GM12873 (cell line): ENCODE measurements at regions not wholly inside any gene's neighbourhood (a gene's known extent, or its start where the extent isn't known, plus 50 kb on each side); places are given as distances from the start of the nearest gene placed in this dataset.

Experiments
- CTCF ChIP-seq: IDR thresholded peaks from 2 replicates; pipeline ENCODE4 v1.5.1; 2012; ENCODE audit warnings: low read depth, mild to moderate bottlenecking, moderate library complexity, low read length, control low read depth; ENCODE audit not compliant: insufficient read depth; ENCODE audit errors: missing control alignments

DNA sequence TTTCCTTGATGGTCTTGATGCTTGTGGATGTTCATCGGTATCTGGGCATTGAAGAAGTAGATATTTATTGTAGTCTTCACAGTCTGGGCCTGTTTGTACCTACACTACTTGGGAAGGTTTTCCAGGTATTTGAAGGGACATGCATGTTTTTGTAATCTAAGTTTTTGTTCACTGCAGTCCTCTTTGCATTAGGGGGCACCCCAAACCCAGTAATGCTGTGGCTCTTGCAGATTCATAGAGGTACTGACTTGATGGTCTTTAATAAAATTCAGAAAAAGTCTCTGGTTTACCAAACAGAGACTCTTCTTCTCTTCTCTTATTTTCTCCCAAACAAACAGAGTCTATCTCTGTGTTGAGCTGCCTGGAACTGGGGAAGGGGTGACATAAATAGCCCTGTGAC lies 150.9 kb upstream of the SLC16A7 start:
- TF ChIP-seq CTCF = peak; percentile 37

DNA sequence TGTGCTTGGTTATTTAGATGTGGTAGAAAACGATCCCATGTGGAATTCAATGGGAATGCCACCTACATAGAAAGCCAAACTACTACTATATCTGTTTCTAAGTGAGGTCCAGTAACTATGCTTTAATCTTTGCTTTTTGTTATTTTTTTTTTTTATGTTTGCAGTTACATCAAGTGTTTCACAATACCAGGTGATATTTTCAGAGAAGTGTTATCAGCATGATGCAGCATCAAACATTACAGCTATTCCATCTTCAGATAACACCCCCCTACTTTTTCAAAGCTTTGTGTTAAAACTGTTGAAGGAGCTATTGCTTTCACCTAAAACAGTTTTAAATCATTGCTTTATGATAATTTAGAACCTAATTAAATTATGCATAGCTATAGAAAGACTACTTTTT lies 163.8 kb upstream of the SLC16A7 start:
- no peak for TF ChIP-seq CTCF

GRCh38 chr12:59431266-59431665 lies 164.6 kb upstream of the SLC16A7 start:
- peak; percentile 2 for TF ChIP-seq CTCF

- TF ChIP-seq CTCF = no peak
These were observed 166.1 kb upstream of the SLC16A7 start for GRCh38 chr12:59429766-59430165.

- no peak for TF ChIP-seq CTCF
These were observed 170.0 kb upstream of the SLC16A7 start for GRCh38 chr12:59425798-59426197.

- no peak for TF ChIP-seq CTCF
These were observed 181.8 kb upstream of the SLC16A7 start for GRCh38 chr12:59414051-59414450.

GRCh38 chr12:59408431-59408830 lies 187.4 kb upstream of the SLC16A7 start:
- TF ChIP-seq CTCF = no peak

DNA sequence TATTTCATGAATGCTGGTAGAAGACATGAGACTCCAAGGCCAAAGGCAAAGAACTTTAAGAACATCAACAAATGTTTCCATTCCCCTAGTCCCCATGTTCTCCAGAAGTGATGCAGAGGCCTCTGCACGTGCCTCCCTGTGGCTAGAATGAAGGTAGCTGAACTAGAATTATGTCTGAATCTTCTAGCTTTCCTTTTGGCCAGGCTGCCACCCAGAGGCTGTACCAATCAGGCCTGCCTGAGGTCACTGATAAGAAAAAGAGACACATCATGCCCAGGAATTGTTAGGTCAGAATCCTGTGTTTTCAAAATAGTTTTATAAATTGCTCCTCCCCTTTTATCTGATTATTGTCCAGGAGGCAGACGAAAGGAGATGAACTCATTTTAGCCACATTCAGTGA lies 188.0 kb upstream of the SLC16A7 start:
- no peak for TF ChIP-seq CTCF
